ENCODE measurements at regions not wholly inside any gene's neighbourhood (a gene's known extent, or its start where the extent isn't known, plus 50 kb on each side); places are given as distances from the start of the nearest gene placed in this dataset.

GRCh38 chr2:162964513-162964912 lies 125.9 kb upstream of the KCNH7 start:
- no peak for DNase-seq (ENCODE audit: low read depth)
- no peak for TF ChIP-seq CTCF (IDR thresholded peaks at IDR 0.05; ENCODE audit: low read length, missing control alignments)
- no peak overlapping the region for H3K4me3 ChIP-seq (replicated peaks; ENCODE audit: low read depth, low read length)

GRCh38 chr2:162963156-162963555 lies 124.6 kb upstream of the KCNH7 start:
- H3K4me3 ChIP-seq (replicated peaks; ENCODE audit: low read depth, low read length), result no peak overlapping the region
- no peak for TF ChIP-seq CTCF (IDR thresholded peaks at IDR 0.05; ENCODE audit: low read length, missing control alignments)
- no peak for DNase-seq (ENCODE audit: low read depth)

GRCh38 chr2:162945785-162946184 lies 107.2 kb upstream of the KCNH7 start:
- DNase-seq (ENCODE audit: low read depth), result no peak
- no peak overlapping the region for H3K4me3 ChIP-seq (replicated peaks; ENCODE audit: low read depth, low read length)
- no peak for TF ChIP-seq CTCF (IDR thresholded peaks at IDR 0.05; ENCODE audit: low read length, missing control alignments)

GRCh38 chr2:162938387-162938786 lies 99.8 kb upstream of the KCNH7 start:
- DNase-seq (ENCODE audit: low read depth), result no peak
- TF ChIP-seq CTCF (IDR thresholded peaks at IDR 0.05; ENCODE audit: low read length, missing control alignments), result no peak
- H3K4me3 ChIP-seq (replicated peaks; ENCODE audit: low read depth, low read length), result no peak overlapping the region

GRCh38 chr2:162934191-162934590 lies 95.6 kb upstream of the KCNH7 start:
- no peak overlapping the region for H3K4me3 ChIP-seq (replicated peaks; ENCODE audit: low read depth, low read length)
- DNase-seq (ENCODE audit: low read depth), result no peak
- no peak for TF ChIP-seq CTCF (IDR thresholded peaks at IDR 0.05; ENCODE audit: low read length, missing control alignments)

- DNase-seq (ENCODE audit: low read depth), result no peak
- no peak overlapping the region for H3K4me3 ChIP-seq (replicated peaks; ENCODE audit: low read depth, low read length)
- TF ChIP-seq CTCF (IDR thresholded peaks at IDR 0.05; ENCODE audit: low read length, missing control alignments), result no peak
These were observed 93.8 kb upstream of the KCNH7 start for GRCh38 chr2:162932416-162932815.

- no peak for DNase-seq (ENCODE audit: low read depth)
- TF ChIP-seq CTCF (IDR thresholded peaks at IDR 0.05; ENCODE audit: low read length, missing control alignments), result no peak
- H3K4me3 ChIP-seq (replicated peaks; ENCODE audit: low read depth, low read length), result no peak overlapping the region
These were observed 91.0 kb upstream of the KCNH7 start for GRCh38 chr2:162929571-162929970.
